ENCODE measurements at regions not wholly inside any gene's neighbourhood (a gene's known extent, or its start where the extent isn't known, plus 50 kb on each side); places are given as distances from the start of the nearest gene placed in this dataset.

DNA sequence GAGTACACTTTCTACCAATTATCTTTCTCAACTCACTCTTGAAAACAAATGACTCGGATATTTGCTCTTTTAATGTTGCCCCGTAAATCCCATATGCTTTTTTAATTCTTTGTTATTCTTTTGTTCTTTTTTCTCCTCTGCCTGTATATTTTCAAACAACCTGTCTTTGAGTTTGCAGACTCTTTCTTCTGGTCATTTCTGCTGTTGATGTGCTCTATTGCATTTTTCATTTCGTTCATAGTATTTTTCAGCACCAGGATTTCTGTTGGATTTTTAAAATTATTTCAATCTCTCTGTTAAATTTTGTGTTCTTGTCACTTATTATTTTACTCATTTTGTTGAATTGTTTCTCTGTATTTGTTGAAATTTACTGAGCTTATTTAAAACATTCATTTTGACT, 146.8 kb upstream of the B3GALT2 start:
- no peak overlapping the region for H3K27ac Mint-ChIP-seq
- peaks cover 14% of the 10 kb centered on the region for H3K36me3 Mint-ChIP-seq
- H3K27me3 Mint-ChIP-seq = no peaks in the 10 kb centered on the region
- no peaks in the 10 kb centered on the region for H3K4me1 Mint-ChIP-seq (ENCODE audit: low read depth)
- peaks cover 38% of the 10 kb centered on the region for H3K9me3 Mint-ChIP-seq (ENCODE audit: low read depth)
- no peak overlapping the region for H3K4me3 Mint-ChIP-seq

DNA sequence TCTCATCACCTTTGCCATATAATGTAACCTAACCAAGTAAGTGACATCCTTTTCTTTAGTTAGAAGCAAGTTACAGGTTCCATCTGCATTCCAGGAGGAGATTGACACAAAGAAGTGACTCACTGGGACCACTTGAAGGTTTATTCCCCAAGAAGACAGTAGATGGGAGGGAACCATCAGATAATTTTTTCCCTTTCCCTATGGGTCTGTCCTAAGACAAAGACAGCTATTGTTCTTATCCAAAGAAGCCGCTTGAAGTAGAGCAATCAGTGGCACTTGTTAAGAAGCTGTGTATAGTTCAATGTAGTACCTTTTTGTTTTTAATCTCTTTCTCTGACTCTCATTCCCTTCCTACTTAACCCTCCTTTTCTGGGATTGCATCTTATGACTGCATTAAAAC, 139.9 kb upstream of the B3GALT2 start:
- Mint-ChIP-seq H3K36me3 (peaks cover 11% of the 10 kb centered on the region), H3K4me3 (no peak overlapping the region), H3K27me3 (no peaks in the 10 kb centered on the region), H3K27ac (no peak overlapping the region), H3K9me3 (ENCODE audit: low read depth) (peaks cover 26% of the 10 kb centered on the region), H3K4me1 (ENCODE audit: low read depth) (no peaks in the 10 kb centered on the region)

DNA sequence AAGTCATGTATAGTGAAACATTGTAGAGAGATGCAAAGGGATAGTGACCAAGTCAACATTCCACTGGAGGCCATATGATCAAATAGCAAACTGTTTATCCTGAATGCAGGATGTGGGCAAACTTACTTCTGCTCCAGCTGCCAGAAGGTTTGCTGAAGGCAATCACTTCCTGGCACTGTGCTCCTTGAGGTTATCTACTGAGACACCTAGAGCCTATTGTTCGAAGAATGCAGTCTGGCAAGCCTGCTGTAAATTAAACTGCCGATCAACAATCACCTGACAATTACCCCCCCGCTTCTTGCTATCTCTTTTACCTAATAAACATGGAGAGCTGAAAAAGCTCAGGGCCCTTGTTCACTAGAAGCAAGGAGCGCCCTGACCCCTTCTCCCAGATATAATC, 139.4 kb upstream of the B3GALT2 start:
- Mint-ChIP-seq H3K27me3 (no peaks in the 10 kb centered on the region), H3K4me3 (no peak overlapping the region), H3K9me3 (ENCODE audit: low read depth) (peaks cover 26% of the 10 kb centered on the region), H3K36me3 (peaks cover 9% of the 10 kb centered on the region), H3K4me1 (ENCODE audit: low read depth) (no peaks in the 10 kb centered on the region), H3K27ac (no peak overlapping the region)

DNA sequence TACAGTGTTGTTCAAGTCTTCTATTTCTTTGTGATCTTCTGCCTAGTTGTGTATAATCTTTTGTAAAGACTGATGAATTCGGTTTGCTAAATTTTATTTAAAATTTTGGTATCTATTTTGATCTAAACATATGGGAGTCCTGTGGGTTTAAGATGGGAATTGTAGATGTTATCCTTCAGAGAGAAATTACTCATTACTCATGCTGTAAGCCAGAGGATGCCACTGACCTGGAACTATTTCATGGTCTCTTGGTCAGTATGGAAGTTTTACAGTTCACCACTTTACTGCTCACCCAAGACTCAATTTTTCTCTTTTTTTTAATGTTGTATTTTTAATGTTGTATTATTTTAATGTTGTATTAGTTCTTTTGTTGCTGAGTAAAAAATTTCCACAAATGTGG, 138.6 kb upstream of the B3GALT2 start:
- no peaks in the 10 kb centered on the region for H3K4me1 Mint-ChIP-seq (ENCODE audit: low read depth)
- no peaks in the 10 kb centered on the region for H3K27me3 Mint-ChIP-seq
- no peak overlapping the region for H3K4me3 Mint-ChIP-seq
- peaks cover 6% of the 10 kb centered on the region for H3K36me3 Mint-ChIP-seq
- H3K27ac Mint-ChIP-seq = no peak overlapping the region
- peaks cover 26% of the 10 kb centered on the region for H3K9me3 Mint-ChIP-seq (ENCODE audit: low read depth)

DNA sequence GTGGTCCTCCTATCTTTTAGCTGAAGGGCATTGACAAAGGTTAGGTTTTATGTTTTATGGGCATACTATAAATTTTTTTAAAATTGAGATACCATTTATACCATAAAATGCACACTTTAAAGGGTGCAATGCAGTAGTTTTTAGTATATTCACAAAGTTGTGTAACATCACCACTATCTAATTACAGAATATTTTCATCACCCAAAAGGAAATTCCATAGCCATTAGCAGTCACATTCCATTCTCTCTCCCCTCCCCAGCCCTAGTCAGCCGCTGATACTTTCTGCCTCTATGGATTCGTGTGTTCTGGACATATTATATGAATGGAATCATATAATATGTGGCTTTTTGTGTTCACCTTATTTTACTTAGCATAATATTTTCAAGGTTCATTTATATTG, 135.8 kb upstream of the B3GALT2 start:
- peaks cover 19% of the 10 kb centered on the region for H3K9me3 Mint-ChIP-seq (ENCODE audit: low read depth)
- no peaks in the 10 kb centered on the region for H3K27me3 Mint-ChIP-seq
- H3K4me3 Mint-ChIP-seq = no peak overlapping the region
- peaks cover 6% of the 10 kb centered on the region for H3K36me3 Mint-ChIP-seq
- H3K27ac Mint-ChIP-seq = no peak overlapping the region
- H3K4me1 Mint-ChIP-seq (ENCODE audit: low read depth) = no peaks in the 10 kb centered on the region

DNA sequence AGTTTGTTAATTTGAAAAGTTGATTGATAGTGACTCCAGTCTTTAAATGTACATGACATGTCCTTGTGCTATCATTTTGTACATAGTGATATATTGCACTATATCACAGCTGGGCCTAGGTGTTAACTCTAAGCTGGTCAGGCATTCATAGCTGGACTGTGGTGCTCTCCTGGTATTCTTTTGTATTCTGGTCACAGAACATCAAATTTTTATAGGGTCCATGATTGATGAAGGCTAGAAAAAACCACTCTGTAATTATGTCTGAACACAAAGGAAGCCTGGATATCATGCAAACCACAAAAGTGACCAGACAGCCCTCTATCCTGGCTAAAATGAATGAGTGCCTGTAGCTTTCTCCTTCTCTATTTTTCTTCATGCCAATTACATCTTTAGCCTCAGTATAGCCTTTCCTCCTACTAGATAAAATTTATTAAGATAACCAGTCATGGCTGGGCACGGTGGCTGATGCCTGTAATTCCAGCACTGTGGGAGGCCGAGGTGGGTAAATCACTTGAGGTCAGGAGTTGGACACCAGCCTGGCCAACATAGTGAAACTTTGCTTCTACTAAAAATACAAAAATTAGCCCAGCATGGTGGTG, 134.9 kb upstream of the B3GALT2 start:
- Mint-ChIP-seq H3K4me3 (no peak overlapping the region), H3K27ac (no peak overlapping the region), H3K9me3 (ENCODE audit: low read depth) (peaks cover 19% of the 10 kb centered on the region), H3K36me3 (peaks cover 6% of the 10 kb centered on the region), H3K4me1 (ENCODE audit: low read depth) (no peaks in the 10 kb centered on the region), H3K27me3 (no peaks in the 10 kb centered on the region)

DNA sequence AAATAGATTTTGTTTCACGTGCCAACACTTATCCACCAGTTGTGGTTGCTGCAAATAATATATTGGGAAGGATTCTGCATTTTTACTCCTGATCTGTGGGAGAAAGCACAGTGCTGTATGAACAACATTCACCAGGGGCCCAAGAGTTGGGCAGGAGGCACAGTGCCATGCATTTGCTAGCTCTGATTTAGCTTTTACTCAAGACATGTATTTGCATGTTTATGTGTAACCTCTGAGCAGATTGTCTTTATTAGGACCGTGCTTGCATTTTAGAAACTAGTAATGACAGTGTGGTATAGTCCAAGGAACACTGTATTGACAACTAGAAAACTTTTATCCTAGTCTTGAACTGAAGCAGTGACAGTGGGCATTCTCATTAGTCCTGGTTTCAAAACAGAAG, 133.9 kb upstream of the B3GALT2 start:
- peaks cover 19% of the 10 kb centered on the region for H3K9me3 Mint-ChIP-seq (ENCODE audit: low read depth)
- H3K4me1 Mint-ChIP-seq (ENCODE audit: low read depth) = no peaks in the 10 kb centered on the region
- H3K27ac Mint-ChIP-seq = no peak overlapping the region
- H3K36me3 Mint-ChIP-seq = peaks cover 6% of the 10 kb centered on the region
- H3K27me3 Mint-ChIP-seq = no peaks in the 10 kb centered on the region
- no peak overlapping the region for H3K4me3 Mint-ChIP-seq

DNA sequence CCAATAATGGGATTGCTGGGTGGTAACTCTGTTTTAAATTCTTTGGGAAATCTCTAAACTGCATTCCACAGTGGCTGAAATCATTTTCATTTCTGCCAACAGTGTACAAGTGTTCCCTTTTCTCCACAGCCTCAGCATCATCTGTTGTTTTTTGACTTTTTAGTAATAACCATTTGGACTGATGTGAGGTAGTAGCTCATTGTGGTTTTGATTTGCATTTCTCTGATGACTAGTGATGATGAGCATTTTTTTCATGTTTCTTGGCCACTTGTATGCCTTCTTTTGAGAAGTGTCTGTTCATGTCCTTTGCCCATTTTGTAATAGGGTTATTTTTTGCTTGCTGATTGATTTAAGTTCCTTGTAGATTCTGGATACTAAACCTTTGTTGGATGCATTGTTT, 131.9 kb upstream of the B3GALT2 start:
- Mint-ChIP-seq H3K4me3 (no peak overlapping the region), H3K27me3 (no peaks in the 10 kb centered on the region), H3K36me3 (peaks cover 4% of the 10 kb centered on the region), H3K27ac (no peak overlapping the region), H3K9me3 (ENCODE audit: low read depth) (peaks cover 10% of the 10 kb centered on the region), H3K4me1 (ENCODE audit: low read depth) (no peaks in the 10 kb centered on the region)

DNA sequence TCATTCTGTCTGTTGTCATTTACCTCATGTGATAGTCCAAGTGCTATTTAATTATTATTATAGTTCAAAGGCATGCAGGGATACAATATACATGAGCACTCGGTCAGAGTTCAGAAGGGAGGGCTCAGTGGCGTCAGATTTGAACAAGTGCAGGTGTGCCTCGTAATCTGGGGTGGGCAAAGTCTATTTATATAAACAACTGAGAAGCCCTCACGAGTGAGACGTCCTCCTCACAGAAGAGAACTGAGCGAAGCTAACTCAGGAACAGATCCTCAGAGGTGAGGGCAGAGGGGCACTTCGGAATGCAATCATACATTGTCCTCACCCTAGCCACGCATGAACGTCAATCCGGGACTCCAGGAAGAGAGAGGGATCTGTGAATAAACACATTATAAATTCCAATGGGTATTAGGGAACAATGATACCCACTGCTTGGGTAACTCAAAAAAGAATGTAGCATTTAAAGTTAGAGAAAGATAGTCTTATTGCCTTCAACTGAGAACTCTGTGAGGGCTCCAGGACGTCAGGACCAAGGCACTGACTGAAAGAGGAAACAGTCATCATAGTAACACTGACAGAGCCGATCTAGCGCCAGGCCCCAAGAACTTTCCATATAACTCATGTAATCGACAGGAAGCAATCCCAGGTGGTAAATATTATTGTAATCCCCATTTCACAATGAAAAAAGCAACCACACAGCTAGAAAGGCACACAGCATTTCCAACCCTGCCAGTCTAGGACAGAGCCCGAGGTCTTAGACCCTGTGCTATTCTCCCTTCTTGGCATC, 127.1 kb upstream of the B3GALT2 start:
- Mint-ChIP-seq H3K9me3 (ENCODE audit: low read depth) (peaks cover 3% of the 10 kb centered on the region), H3K4me3 (no peak overlapping the region), H3K27me3 (no peaks in the 10 kb centered on the region), H3K27ac (no peak overlapping the region), H3K4me1 (ENCODE audit: low read depth) (peaks cover 18% of the 10 kb centered on the region), H3K36me3 (peaks cover 3% of the 10 kb centered on the region)

DNA sequence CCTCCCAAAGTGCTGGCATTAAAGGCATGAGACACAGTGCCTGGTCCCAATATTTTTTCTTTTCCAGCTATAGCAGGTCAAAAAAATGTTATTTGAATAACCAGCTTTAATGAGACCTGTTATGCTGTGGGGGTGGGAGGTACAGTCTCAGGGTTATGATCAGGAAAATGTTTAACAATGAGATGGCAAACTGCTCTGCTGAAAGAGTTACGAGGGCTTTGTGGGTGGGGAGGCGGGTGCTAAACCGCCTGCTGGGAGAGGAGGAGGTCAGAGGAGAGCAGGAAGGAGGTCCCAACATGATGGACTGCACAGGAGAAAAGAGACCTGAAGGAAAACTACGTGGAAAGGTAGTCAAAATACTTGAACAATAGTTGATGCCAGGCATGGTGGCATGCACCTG, 126.0 kb upstream of the B3GALT2 start:
- H3K27me3 Mint-ChIP-seq = no peaks in the 10 kb centered on the region
- no peaks in the 10 kb centered on the region for H3K36me3 Mint-ChIP-seq
- H3K27ac Mint-ChIP-seq = no peak overlapping the region
- H3K4me1 Mint-ChIP-seq (ENCODE audit: low read depth) = peaks cover 18% of the 10 kb centered on the region
- no peaks in the 10 kb centered on the region for H3K9me3 Mint-ChIP-seq (ENCODE audit: low read depth)
- no peak overlapping the region for H3K4me3 Mint-ChIP-seq

DNA sequence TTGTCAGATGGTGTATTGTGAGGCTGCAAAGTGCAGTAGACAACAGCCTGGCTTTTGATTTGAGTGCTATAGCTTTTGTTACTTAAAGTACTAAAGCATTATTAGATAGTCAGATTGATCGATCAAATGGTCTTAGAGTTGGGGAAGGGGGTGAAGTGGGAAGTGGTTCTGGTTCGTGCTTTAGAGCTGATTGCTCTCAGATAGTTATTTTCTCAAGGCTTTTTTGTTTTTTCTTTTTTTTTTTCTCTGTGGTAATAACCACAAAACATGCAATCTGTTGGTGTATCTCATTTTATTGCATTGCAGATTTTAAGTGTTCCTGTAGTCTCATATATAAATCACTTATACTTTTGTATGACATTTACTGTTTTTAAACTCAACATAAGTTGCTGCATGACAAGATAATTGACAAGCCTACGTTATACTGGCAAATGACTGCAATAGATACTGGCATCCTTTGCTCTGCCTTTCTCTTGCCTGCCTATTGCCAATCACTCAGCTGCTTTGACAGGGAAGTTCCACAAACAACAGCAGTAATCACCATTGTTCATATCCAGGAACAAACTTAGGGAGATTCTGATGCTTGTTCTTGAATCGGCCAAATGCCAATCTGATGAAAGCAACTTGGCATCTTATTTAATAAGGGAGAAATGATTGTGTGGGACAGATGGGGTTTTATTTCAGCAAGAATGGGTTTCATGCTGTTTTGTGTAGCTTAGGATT, 125.0 kb upstream of the B3GALT2 start:
- H3K4me3 Mint-ChIP-seq = no peak overlapping the region
- no peaks in the 10 kb centered on the region for H3K27me3 Mint-ChIP-seq
- H3K4me1 Mint-ChIP-seq (ENCODE audit: low read depth) = peaks cover 18% of the 10 kb centered on the region
- no peaks in the 10 kb centered on the region for H3K9me3 Mint-ChIP-seq (ENCODE audit: low read depth)
- no peak overlapping the region for H3K27ac Mint-ChIP-seq
- H3K36me3 Mint-ChIP-seq = no peaks in the 10 kb centered on the region

DNA sequence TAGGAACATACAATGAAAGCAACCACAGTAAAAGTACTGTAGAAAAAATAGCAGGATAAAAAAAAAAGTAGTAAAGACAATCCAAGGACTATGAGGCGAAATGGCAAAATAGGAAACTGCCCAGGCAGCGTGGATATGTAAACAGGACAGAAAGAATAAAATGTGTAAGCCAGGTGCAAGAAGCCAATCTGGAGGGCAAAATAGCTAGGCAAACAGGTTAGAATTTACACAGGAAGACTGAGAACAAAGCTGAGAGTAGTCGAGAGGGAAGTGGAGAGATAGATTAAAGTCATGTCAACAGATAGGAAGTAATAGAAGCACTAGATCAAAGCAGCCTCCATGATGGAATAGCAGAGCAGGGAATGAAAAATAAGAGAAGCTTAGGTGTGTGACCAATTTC, 124.2 kb upstream of the B3GALT2 start:
- Mint-ChIP-seq H3K4me3 (no peak overlapping the region), H3K36me3 (no peaks in the 10 kb centered on the region)

DNA sequence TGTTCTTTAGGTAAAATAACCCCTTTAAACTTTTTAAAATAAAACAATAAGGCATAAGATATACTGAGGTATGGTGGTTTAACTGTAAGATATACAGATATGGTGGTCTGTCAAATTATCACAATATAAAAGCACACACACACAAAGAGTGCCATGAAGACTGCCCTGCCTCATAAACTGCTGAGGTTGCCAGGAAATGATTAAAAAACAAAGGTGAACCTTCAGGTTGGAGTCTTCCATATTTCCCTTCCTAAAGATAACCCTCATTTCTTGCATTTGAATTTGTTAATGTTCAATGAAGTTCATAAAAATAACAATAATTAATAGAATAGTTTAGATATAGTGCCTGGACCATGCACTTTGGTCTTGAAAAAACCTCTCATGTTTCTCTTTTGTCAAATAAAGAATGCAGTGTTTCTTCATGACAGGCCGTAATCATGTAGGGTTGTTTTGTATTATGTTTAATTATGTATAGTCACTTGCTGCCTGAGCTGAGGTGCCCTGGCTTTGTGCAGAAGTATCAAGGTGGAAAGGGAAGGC, 123.6 kb upstream of the B3GALT2 start:
- Mint-ChIP-seq H3K27ac (no peak overlapping the region), H3K9me3 (ENCODE audit: low read depth) (no peaks in the 10 kb centered on the region), H3K27me3 (no peaks in the 10 kb centered on the region), H3K4me1 (ENCODE audit: low read depth) (peaks cover 18% of the 10 kb centered on the region), H3K36me3 (no peaks in the 10 kb centered on the region), H3K4me3 (no peak overlapping the region)

More for the DNA sequence above, 124.2 kb upstream of the B3GALT2 start:
- H3K27me3 Mint-ChIP-seq = no peaks in the 10 kb centered on the region
- H3K9me3 Mint-ChIP-seq (ENCODE audit: low read depth) = no peaks in the 10 kb centered on the region
- H3K27ac Mint-ChIP-seq = no peak overlapping the region
- peaks cover 18% of the 10 kb centered on the region for H3K4me1 Mint-ChIP-seq (ENCODE audit: low read depth)

DNA sequence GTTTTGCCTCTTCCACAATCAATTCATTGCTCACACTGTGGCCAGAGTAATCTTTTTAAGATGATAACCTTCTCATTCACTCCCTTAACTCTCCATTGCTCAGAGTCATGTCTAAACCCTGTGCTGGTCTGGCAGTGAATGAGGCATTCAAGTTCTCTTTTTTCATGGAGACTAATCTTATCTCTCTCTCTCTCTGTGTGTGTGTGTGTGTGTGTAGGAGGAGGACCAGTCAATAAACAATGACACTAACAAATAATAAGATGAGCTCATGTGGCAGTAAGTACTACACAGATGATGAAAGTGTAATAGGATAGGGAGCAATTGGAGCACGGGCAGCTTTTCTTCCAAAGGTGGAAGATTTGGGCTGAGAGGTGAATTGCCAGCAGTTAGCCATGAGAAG, 122.0 kb upstream of the B3GALT2 start:
- Mint-ChIP-seq H3K27ac (no peak overlapping the region), H3K4me1 (ENCODE audit: low read depth) (peaks cover 18% of the 10 kb centered on the region), H3K4me3 (no peak overlapping the region), H3K36me3 (no peaks in the 10 kb centered on the region), H3K27me3 (no peaks in the 10 kb centered on the region), H3K9me3 (ENCODE audit: low read depth) (no peaks in the 10 kb centered on the region)

DNA sequence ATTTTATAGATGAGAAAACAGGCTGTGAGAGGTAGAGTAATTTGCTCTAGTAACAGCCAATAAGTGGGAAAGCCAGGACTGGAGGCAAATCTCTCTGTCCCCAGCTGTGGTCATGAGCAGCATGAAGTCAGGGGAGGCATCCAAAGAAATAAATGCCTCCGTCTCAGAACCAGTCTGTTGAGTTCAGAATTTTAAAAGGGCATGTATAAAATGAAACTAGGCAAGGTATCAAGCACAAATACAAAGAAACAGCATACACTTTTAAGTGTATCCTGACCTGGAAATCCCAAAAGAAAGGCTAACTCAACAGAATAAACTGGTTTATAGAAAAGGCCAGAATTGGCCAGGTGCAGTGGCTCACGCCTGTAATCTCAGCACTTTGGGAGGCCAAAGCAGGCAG, 120.0 kb upstream of the B3GALT2 start:
- H3K36me3 Mint-ChIP-seq = no peaks in the 10 kb centered on the region
- no peaks in the 10 kb centered on the region for H3K27me3 Mint-ChIP-seq
- peaks cover 14% of the 10 kb centered on the region for H3K4me1 Mint-ChIP-seq (ENCODE audit: low read depth)
- H3K4me3 Mint-ChIP-seq = no peak overlapping the region
- no peaks in the 10 kb centered on the region for H3K9me3 Mint-ChIP-seq (ENCODE audit: low read depth)
- H3K27ac Mint-ChIP-seq = no peak overlapping the region

All from activated naive CD8-positive, alpha-beta T cell (primary cell).